Stimulated activated CD4-positive, alpha-beta T cell treated with anti-CD3 and anti-CD28 coated beads, Interleukin-15, amount 100 ng/mL, for 1 hour (primary cell): ENCODE measurements at regions not wholly inside any gene's neighbourhood (a gene's known extent, or its start where the extent isn't known, plus 50 kb on each side); places are given as distances from the start of the nearest gene placed in this dataset.
"Not testable (repeated sequence)": the region's sequence is repeated elsewhere in the genome, so short reads cannot be mapped to it uniquely, and the experiment has no call there.

Experiments used
- DNase-seq, 2 donors: peaks; one replicate each; pipeline ENCODE4 v3.0.0-alpha.2; 2020; ENCODE audit warnings: low read depth in 1 of 2, low spot score in 1 of 2

- DNase-seq: no peak
These were observed 158.9 kb downstream of the HINT1 start for GRCh38 chr5:131005963-131006684.

GRCh38 chr5:131001507-131001906 lies 163.5 kb downstream of the HINT1 start:
- no peak for DNase-seq

GRCh38 chr5:131000289-131000688 lies 164.8 kb downstream of the HINT1 start:
- no peak for DNase-seq

- not testable (repeated sequence) for DNase-seq
These were observed 168.3 kb downstream of the HINT1 start for GRCh38 chr5:130996720-130997119.

GRCh38 chr5:130995851-130996250 lies 169.2 kb downstream of the HINT1 start:
- no peak for DNase-seq

GRCh38 chr5:130995254-130995515 lies 169.9 kb downstream of the HINT1 start:
- DNase-seq: no peak

- no peak for DNase-seq
These were observed 170.4 kb downstream of the HINT1 start for GRCh38 chr5:130994496-130995253.

GRCh38 chr5:130992621-130993020 lies 172.4 kb downstream of the HINT1 start:
- no peak for DNase-seq

- DNase-seq: no peak
These were observed 173.0 kb downstream of the HINT1 start for GRCh38 chr5:130992095-130992494.

GRCh38 chr5:130985776-130986175 lies 179.3 kb downstream of the HINT1 start:
- no peak for DNase-seq

GRCh38 chr5:130981663-130982062 lies 183.4 kb downstream of the HINT1 start:
- no peak for DNase-seq

GRCh38 chr5:130978475-130978874 lies 186.6 kb downstream of the HINT1 start:
- no peak for DNase-seq

- DNase-seq: no peak
These were observed 188.6 kb downstream of the HINT1 start for GRCh38 chr5:130976493-130976892.

GRCh38 chr5:130975847-130976246 lies 189.2 kb downstream of the HINT1 start:
- no peak for DNase-seq

- DNase-seq: no peak
These were observed 189.8 kb downstream of the HINT1 start for GRCh38 chr5:130975299-130975698.

- no peak for DNase-seq
These were observed 190.9 kb downstream of the HINT1 start for GRCh38 chr5:130974021-130974683.

- no peak for DNase-seq
These were observed 198.0 kb downstream of the HINT1 start for GRCh38 chr5:130966990-130967525.

- DNase-seq: no peak
These were observed 199.1 kb downstream of the HINT1 start for GRCh38 chr5:130965920-130966319.

- DNase-seq: no peak
These were observed 199.7 kb downstream of the HINT1 start for GRCh38 chr5:130965360-130965759.

- DNase-seq: no peak
These were observed 200.5 kb downstream of the HINT1 start for GRCh38 chr5:130964231-130965202.

- DNase-seq: no peak
These were observed 201.3 kb downstream of the HINT1 start for GRCh38 chr5:130963798-130964197.
